GM19351 (cell line): ENCODE measurements at regions not wholly inside any gene's neighbourhood (a gene's known extent, or its start where the extent isn't known, plus 50 kb on each side); places are given as distances from the start of the nearest gene placed in this dataset.
"Not testable (repeated sequence)": the region's sequence is repeated elsewhere in the genome, so short reads cannot be mapped to it uniquely, and the experiment has no call there.

Experiments
- ATAC-seq: cut with Tn5 transposase; IDR thresholded peaks from one replicate; pipeline ENCODE4 v1.9.1; 2021; ENCODE audit warnings: mild to moderate bottlenecking, moderate library complexity; ENCODE audit not compliant: unreplicated experiment

DNA sequence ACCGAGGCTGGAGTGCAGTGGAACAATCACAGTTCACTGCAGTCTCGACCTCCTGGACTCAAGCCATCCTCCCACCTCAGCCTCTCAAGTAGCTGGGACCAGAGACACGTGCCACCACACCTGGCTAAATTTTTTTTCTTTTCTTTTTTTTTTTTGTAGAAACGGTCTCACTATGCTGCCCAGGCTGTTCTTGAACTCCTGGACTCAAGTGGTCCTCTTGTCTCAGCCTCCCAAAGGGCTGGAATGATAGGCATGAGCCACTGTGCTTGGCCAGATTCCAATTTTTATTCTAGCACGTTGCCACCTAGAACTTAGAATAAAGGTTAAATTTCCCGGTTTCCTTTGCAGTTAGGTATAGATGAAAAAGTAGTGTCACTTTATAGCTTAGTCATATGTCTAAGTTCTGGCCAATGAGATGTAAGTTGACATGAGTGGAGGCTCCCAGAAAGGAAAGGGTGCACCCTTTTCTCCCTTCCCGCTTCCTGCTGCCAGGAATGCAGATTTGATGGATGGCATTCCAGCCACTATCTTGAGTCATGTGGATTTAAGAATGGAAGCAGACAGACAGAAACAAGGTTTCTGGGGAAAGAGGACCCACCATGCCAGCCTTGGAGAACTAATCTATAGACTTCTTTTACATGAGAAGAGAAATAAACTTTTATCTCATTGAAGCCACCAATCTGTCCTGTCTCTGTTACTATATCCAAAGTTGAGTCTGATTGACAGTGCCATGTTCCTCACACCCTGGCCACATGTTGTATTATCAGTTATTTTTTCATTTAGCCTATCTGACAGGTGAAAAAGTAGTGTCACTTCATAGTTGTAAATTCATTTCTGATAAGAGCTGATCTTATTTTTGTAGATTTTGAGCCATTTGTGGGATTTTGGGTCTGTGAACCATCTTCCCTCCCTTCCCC lies 60.6 kb upstream of the NCOA3 start:
- ATAC-seq: no peak

DNA sequence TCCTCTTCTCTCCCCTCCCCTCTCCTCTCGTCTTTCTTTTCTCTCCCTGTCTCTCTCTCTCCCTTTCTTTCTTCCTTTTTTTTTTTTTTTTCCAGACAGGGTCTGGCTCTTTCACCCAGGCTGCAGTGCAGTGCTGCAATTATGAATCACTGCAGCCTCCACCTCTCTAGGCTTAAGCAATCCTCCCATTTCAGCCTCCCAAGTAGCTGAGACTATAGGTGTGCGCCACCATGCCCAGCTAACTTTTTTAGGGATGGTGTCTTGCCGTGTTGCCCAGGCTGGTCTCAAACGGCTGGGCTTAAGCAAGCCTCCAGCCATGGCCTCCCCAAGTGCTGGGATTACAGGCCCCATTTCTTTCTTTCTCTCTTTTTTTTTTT lies 59.9 kb upstream of the NCOA3 start:
- ATAC-seq: no peak

DNA sequence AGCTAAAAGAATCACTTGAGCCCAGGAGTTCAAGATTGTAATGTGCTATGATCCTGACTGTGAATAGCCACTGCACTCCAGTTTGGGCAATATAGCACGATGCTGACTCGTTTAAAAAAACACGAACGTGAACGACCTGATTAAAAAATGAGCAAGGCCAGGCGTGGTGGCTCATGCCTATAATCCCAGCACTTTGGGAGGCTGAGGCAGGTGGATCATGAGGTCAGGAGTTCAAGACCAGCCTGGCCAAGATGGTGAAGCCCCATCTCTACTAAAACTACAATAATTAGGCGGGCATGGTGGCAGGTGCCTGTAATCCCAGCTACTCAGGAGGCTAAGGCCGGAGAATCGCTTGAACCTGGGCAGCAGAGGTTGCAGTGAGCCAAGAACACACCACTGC lies 58.6 kb upstream of the NCOA3 start:
- ATAC-seq: not testable (repeated sequence)

DNA sequence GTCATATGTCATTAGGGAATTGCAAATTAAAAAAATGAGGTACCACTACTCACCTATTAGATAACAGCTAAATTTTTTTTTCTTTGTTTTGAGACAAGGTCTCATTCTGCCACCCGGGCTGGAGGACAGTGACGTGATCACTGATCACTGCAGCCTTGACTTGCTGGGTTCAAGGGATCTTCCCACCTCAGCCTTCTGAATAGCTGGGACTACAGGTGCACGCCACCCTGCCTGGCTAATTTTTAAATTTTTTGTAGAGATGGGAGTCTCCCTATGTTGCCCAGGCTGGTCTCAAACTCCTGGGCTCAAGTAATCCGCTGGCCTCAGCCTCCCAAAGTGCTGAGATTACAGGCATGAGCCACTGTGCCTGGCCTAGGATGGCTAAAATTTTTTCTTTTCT lies 57.1 kb upstream of the NCOA3 start:
- no peak for ATAC-seq

DNA sequence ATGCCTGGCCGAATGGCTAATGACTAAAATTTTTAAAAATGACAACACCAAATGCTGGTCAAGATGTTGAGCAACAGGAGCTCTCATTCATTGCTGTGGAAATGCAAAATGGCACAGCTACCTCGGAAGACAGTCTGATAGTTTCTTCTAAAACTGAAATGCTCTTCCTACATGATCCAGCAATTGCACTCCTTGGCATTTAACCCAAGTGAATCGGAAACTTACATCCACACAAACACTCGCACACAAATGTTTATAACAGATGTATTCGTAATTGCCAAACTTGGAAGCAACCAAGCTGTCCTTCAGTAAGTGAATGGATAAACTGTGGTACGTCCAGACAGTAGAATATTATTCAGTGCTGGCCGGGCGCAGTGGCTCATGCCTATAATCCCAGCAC lies 56.4 kb upstream of the NCOA3 start:
- no peak for ATAC-seq

DNA sequence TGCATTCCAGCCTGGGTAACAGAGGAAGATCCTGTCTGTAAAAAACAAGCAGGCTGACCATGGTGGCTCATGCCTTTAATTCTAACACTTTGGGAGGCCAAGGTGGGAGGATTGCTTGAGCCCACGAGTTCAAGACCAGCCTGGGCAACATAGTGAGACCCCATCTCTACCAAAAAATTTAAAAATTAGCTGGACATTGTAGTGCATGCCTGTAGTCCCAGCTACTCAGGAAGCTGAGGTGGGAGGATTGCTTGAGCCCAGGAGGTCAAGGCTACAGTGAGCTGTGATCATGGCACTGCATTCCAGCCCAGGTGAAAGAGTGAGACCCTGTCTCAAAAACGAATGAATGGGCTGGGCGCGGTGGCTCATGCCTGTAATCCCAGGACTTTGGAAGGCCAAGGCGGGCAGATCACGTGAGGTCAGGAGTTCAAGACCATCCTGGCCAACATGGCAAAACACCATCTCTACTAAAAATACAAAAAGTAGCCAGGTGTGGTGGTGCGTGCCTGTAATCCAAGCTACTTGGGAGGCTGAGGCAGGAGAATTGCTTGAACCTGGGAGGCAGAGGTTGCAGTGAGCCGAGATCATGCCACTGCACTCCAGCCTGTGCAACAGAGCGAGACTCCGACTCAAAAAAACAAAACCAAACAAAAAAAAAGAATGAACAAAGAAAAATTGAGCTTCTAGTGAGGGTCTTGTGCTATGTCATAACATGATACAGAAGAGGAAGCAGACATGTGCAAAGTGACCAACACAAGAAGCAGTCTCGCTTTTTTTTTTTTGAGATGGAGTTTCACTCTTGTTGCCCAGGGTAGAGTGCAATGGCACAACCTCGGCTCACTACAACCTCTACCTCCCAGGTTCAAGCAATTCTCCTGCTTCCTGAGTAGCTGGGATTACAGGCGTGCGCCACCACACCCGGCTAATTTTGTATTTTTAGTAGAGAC lies 54.1 kb upstream of the NCOA3 start:
- ATAC-seq: not testable (repeated sequence)

DNA sequence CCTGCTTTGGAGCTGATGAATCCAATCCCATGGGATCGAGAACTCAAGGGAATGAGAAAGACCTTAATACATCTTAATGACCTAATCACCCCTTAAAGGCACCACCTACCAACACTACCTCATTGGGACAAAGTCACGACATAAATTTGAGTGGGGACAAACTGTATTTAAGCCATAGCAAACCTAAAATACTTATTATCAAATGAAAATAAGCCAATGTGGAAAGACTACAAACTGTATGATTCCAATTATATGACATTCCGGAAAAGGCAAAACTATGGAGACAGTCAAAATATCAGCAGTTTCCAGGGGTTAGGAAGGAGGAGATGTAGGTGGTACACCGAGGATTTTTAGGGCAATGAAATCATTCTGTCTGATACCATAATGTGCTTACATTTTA lies 53.3 kb upstream of the NCOA3 start:
- ATAC-seq: no peak

DNA sequence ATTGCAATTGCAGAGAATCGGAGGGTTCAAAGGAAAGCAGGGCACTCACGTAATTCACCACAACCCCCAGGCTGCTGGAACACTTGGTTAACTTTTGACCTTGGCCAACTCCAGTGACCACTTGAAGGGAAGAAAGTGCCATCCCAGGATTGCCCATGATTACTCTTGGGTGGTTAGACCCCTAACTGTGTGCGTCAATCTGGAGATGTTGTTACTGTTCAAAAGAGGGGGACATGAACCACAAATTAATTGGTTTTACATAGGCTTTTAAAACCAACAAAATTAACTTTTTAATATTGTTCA lies 50.1 kb upstream of the NCOA3 start:
- no peak for ATAC-seq
